AG04449 (cell line): ENCODE measurements at regions not wholly inside any gene's neighbourhood (a gene's known extent, or its start where the extent isn't known, plus 50 kb on each side); places are given as distances from the start of the nearest gene placed in this dataset.

ENCODE experiments used
- CTCF ChIA-PET: fragments of 350-600 bp; formaldehyde crosslinking; extraction: SDS; loops from one replicate; lab custom pipeline; 2021; ENCODE audit warnings: antibody characterized with exemption; lab: Yijun Ruan, JAX
- POLR2A ChIA-PET: fragments of 400-600, 350-600 bp; formaldehyde crosslinking; extraction: SDS; loops from one replicate; lab custom pipeline; 2020; ENCODE audit warnings: antibody characterized with exemption, inconsistent platforms; lab: Yijun Ruan, JAX
- DNase-seq: peaks from one replicate; pipeline ENCODE4 v3.0.0-alpha.2; 2010; ENCODE audit warnings: low read depth, low spot score
- H3K4me3 ChIP-seq: 2 replicates; pipeline ENCODE4 v1.5.1; 2011; ENCODE audit warnings: low read depth, mild to moderate bottlenecking, control low read depth, low read length
- CTCF ChIP-seq: IDR thresholded peaks from one replicate; pipeline ENCODE4 v1.5.1; 2011; ENCODE audit warnings: mild to moderate bottlenecking, moderate library complexity, low read length, control low read depth, inconsistent platforms; ENCODE audit not compliant: insufficient read depth; ENCODE audit errors: missing control alignments

GRCh38 chr13:111900390-111901131, 166.4 kb upstream of the SOX1 start:
- ChIA-PET CTCF (no interaction called here), POLR2A (no interaction called here)
- no peak overlapping the region for H3K4me3 ChIP-seq
- TF ChIP-seq CTCF, result no peak
- no peak for DNase-seq

- no peak for TF ChIP-seq CTCF
- ChIA-PET CTCF (no interaction called here), POLR2A (no interaction called here)
- no peak for DNase-seq
- no peak overlapping the region for H3K4me3 ChIP-seq
Measured at GRCh38 chr13:111901267-111901915, 165.6 kb upstream of the SOX1 start.

GRCh38 chr13:111902726-111903125, 164.2 kb upstream of the SOX1 start:
- TF ChIP-seq CTCF, result no peak
- no peak for DNase-seq
- CTCF ChIA-PET, result no interaction called here
- H3K4me3 ChIP-seq, result no peak overlapping the region
- POLR2A ChIA-PET, result no interaction called here

GRCh38 chr13:111903143-111903542, 163.8 kb upstream of the SOX1 start:
- POLR2A ChIA-PET, result no interaction called here
- H3K4me3 ChIP-seq, result no peak overlapping the region
- DNase-seq, result no peak
- no peak for TF ChIP-seq CTCF
- CTCF ChIA-PET, result no interaction called here

GRCh38 chr13:111904166-111904565, 162.8 kb upstream of the SOX1 start:
- no peak for TF ChIP-seq CTCF
- no peak overlapping the region for H3K4me3 ChIP-seq
- ChIA-PET CTCF (no interaction called here), POLR2A (no interaction called here)
- no peak for DNase-seq

- no peak overlapping the region for H3K4me3 ChIP-seq
- POLR2A ChIA-PET, result no interaction called here
- no peak for TF ChIP-seq CTCF
- CTCF ChIA-PET, result no interaction called here
- DNase-seq, result no peak
Measured at GRCh38 chr13:111904701-111905608, 162.0 kb upstream of the SOX1 start.
